ENCODE measurements at regions not wholly inside any gene's neighbourhood (a gene's known extent, or its start where the extent isn't known, plus 50 kb on each side); places are given as distances from the start of the nearest gene placed in this dataset.
"Not testable (repeated sequence)": the region's sequence is repeated elsewhere in the genome, so short reads cannot be mapped to it uniquely, and the experiment has no call there.

DNA sequence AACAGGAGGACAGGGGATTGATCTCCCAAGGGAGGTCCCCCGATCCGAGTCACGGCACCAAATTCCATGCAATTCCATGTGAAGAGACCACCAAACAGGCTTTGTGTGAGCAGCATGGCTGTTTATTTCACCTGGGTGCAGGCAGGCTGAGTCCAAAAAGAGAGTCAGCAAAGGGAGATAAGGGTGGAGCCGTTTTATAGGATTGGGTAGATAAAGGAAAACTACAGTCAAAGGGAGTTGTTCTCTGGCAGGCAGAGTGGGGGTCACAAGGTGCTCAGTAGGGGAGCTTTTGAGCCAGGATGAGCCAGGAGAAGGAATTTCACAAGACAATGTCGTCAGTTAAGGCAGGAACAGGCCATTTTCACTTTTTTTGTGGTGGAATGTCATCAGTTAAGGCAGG lies 752.7 kb downstream of the GALC start:
- DNase-seq (ENCODE audit: low spot score); intact Hi-C loops (cut with DNase I); ATAC-seq: not testable (repeated sequence)

DNA sequence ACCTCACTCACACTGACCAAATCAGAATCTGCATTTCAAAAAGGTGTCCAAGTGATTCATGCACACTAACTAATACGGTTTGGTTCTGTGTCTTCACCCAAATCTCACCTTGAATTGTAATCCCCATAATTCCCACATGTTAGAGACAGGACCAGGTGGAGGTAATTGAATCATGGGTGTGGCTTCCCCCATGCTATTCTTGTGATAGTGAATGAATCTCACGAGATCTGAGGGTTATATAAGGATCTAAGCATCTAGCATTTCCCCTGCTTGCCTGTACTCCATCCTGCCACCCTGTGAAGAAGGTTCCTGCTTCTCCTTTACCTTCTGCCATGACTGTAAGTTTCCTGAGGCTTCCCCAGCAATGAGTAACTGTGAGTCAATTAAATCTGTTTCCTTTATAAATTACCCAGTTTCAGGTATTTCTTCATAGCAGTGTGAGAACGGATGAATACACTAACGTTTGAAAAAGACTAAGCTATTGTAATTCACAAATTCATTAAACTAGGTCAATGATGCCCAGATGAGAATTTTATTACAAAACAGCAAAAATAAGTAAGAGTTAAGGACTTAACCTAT lies 759.1 kb downstream of the GALC start:
- intact Hi-C loops (cut with DNase I) = no loop called here
- DNase-seq (ENCODE audit: low spot score) (no peak), ATAC-seq (no peak)

DNA sequence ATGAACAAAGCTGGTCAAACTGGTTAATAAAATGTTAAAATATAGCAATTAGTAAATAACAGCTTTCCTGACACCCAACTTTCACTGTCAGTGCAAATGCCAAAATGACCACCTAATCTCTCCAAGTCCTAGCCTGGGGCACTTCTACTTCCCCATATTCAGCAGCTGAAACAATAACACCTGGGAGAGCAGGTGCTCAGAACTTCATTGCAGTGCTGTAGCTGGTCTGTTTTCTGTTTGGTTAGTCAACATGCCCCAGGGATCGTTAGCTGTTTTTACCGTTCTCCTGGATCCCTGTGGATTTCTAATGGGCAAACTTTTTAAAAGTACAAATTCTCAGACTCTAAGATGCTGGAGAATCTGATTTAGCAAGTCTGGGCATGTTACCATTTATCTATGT lies 759.7 kb downstream of the GALC start:
- ATAC-seq (no peak), DNase-seq (ENCODE audit: low spot score) (no peak)
- intact Hi-C loops (cut with DNase I) = no loop called here

DNA sequence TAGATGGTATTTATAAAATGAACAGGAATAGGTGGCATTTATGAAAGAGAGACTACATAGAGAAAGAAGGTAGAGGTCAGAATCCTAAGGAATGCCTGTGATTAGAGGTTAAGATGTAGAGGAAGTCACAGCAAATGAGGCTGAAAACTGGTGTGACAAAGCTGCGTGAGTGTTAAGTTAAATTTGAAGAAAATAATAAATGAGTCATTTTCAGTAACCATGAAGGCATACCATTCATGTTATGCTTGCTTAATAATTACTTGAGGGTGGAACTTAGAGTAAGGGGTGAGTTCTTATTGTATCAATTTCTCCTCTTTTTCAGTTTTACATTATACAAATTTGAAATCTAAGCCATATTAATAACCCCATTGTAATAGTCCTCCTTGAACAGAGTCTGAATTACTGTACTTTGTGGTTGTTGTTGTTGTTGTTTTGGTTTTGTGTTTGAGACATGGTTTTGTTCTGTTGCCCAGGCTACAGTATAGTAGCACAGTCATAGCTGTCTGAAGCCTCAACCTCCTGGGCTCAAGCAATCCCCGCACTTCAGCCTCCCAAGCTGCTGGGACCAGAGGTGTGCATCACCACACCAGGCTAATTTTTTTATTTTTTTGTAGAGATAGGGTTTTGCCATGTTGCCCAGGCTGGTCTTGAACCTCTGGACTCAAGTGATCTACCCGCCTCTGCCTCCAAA lies 761.5 kb downstream of the GALC start:
- intact Hi-C loops (cut with DNase I) = no loop called here
- DNase-seq (ENCODE audit: low spot score) (no peak), ATAC-seq (no peak)

DNA sequence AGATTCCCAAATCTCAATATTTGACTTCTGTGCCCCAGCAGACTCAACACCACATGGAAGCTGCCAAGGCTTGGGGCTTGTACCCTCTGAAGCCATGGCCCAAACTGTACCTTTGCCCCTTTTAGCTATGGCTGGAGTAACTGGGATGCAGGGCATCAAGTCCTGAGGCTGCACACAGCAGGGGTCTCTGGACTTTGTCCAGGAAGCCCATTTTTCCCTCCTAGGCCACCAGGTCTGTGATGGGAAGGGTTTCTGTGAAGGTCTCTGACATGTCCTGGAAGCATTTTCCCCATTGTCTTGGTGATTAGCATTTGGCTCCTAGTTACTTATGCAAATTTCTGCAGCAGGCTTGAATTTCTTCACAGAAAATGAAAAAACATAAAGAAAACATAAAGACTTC lies 762.3 kb downstream of the GALC start:
- DNase-seq (ENCODE audit: low spot score) (no peak), ATAC-seq (no peak)
- intact Hi-C loops (cut with DNase I) = no loop called here

DNA sequence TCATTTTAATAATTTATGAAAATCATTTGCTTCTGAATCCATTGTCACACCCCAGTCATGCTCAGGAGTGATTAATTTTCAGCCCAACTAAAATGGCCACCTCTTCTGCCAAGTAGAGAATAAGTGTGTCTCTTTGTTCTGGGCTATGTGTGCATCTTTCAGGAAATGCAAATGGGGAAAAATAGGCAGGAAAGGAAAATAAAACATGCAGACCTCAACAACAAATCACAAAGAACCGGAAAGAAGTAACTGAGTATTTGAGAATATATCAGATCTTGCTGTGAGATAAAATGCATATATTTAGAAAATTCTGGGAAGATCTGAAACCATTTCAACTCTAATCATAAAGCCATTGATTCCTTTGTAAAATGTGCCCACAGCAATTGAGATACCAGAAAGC lies 763.9 kb downstream of the GALC start:
- intact Hi-C loops (cut with DNase I) = no loop called here
- DNase-seq (ENCODE audit: low spot score) (no peak), ATAC-seq (no peak)

DNA sequence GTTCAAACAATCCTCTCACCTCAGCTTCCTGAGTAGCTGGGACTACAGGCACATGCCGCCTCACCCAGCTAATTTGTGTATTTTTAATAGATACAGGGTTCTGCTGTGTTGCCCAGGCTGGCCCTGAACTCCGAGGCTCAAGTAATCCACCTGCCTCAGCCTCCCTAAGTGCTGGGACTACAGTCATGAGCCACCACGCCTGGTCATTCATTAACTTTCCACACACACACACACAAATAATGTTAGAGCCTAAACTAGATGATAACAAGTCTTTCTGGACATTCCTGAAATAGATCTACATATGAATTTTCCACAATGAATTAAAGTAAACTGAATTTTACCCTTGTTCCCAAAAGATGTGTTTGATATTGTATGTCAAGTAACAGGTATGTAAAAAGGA lies 776.0 kb downstream of the GALC start:
- intact Hi-C loops (cut with DNase I) = no loop called here
- ATAC-seq = no peak
- DNase-seq (ENCODE audit: low spot score) = no peak

DNA sequence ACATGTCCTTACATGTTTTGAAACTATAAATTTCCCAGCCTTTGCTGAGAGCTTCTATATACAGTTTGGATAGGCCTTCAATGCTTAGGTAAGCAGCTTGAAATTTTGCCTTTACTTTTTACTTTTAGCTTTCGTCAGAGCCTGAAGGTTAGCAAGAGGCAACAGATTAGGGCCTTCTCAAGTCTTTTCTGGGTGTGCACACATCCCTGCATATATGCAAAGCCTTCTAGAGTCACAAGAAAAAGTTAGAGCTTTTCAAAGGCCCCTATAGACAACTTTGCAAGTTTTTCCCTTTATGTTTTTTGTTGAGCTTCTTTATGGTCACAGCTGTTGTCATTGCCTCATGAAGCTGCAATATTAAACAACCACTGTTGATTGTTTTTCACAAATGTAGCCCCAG lies 778.4 kb downstream of the GALC start:
- intact Hi-C loops (cut with DNase I) = no loop called here
- no peak for DNase-seq (ENCODE audit: low spot score)
- ATAC-seq = no peak

DNA sequence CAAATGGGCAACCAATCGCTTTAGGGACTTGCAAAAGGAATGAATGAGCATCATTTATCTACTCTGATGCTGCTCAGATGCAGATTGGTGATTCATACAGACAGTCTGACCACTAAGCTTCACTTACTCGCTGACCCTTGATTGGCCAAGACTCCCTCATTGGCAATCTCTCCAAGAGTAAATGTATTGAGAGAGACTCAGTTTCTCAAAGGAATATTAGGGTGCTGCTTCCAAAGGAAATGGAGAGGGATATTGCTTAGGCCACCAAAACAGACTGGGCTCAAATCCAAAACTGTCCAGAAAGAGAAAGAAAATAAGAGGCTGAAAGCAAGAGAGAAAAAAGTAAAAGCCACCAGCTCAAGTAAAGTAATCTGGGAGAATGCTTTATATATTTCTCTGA lies 785.2 kb downstream of the GALC start:
- ATAC-seq = no peak
- no peak for DNase-seq (ENCODE audit: low spot score)
- intact Hi-C loops (cut with DNase I) = no loop called here

DNA sequence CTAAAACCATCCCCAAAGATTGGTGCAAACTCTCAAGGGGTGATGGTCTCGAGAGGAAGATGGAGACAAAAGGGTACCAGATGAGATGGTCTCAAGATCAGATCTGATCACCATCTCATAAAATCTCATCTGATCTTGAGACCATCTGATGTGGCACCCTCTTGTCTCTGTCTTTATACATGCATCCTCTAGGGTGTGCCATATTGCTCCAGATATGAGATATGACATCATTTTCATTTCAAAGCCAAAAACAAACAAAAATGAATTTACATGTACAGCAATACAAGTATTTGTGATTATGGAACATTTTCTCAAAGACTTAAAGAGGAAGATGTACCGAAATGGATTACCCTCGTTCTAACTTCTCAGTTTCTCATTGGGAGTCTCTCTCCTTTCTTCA lies 787.2 kb downstream of the GALC start:
- no peak for ATAC-seq
- DNase-seq (ENCODE audit: low spot score) = no peak
- intact Hi-C loops (cut with DNase I) = no loop called here

DNA sequence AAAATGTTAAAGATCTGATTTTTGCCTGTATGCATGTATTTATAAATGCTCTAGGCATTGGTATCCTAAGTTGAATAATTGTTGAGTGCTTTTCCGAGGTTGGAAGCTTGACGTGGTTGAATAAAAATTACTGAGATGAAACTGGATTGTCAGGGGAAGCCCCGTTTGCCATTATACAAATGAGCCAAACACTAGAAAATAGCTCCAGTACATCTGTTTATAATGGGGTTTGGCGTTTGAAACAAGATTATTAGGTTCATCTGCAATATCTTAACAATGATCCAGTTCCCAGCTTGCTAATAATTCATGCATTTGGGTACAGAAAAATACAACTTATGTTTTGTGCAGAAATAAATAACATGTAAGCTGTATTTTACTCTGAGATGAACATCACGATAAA lies 789.6 kb downstream of the GALC start:
- intact Hi-C loops (cut with DNase I) = no loop called here
- no peak for ATAC-seq
- no peak for DNase-seq (ENCODE audit: low spot score)

DNA sequence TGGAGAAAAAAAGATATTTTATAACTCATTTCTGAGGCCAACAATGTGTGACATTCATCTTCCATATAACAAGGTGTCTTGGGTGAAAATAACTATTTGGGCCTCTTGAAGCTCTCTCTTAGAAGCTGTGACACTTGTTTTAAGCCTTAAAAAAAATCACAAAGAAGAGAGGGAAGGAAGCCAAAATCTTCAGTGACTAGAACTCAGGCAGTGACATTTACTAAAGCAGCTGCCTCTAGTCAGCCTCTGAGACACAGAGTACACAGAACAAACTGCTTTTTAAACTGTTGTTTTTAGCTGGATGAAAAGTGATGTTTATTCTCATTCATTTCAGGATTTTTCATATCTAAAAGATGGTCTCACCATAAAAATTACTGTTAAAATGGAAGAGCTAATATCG lies 793.6 kb downstream of the GALC start:
- no peak for DNase-seq (ENCODE audit: low spot score)
- ATAC-seq = no peak
- intact Hi-C loops (cut with DNase I) = no loop called here

DNA sequence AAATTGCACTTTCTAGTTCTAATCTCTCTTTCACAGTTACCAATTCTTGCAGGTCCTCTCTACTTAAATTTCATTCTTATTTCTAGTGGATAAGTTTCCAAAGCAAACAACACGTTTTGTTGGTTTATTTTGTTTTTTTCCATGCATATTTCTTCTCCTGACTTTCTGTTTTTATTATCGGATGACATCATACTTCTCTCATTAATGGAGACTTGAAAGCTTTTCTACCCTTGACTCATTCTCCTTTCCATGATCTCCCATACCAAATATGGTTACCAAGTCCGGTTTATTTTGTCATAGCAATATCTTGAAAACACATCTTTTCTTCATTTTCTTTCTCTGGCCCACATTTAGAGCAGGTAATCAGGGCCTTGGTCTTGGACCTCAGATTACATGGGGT lies 796.5 kb downstream of the GALC start:
- DNase-seq (ENCODE audit: low spot score) (no peak), ATAC-seq (no peak)
- intact Hi-C loops (cut with DNase I) = no loop called here

DNA sequence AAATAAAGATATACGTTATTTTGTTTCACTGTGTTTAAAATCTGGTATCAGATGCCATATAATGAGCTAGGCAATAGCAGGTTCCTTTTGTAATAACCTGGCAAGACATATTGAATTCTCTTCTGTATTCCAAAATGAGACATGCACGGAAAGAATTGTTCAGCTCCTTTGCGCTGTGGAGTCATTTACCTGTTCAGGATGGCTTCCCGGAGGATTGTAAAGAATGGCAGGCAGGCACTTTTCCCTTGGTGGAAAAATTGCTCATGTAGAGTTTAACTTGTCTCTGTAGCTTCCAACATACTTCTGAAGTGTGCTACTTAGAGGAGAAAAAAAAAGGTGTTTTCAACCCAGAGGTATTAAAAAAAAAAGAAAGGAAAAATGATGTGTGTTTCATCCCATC lies 805.2 kb downstream of the GALC start:
- intact Hi-C loops (cut with DNase I) = no loop called here
- ATAC-seq (no peak), DNase-seq (ENCODE audit: low spot score) (no peak)

DNA sequence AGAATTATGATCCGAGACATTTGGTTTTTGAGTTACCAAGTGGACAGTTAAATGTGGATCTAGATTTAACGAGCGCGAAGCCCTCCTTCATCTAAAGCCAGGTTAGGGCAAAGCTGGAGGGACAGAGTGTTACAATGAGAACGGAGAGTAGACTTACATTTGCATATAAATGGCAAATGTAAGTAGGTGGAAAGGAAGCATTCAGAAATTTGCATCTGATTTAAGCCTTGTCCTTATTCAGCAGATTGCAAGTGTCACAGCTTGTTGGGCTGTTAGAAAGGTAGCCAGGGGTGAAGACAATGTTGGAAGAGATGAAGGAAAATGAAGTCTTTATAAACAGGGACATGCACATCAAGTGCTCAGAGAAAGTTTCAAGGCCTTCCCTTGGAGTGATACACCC lies 806.2 kb downstream of the GALC start:
- intact Hi-C loops (cut with DNase I) = no loop called here
- DNase-seq (ENCODE audit: low spot score) = no peak
- ATAC-seq = no peak

DNA sequence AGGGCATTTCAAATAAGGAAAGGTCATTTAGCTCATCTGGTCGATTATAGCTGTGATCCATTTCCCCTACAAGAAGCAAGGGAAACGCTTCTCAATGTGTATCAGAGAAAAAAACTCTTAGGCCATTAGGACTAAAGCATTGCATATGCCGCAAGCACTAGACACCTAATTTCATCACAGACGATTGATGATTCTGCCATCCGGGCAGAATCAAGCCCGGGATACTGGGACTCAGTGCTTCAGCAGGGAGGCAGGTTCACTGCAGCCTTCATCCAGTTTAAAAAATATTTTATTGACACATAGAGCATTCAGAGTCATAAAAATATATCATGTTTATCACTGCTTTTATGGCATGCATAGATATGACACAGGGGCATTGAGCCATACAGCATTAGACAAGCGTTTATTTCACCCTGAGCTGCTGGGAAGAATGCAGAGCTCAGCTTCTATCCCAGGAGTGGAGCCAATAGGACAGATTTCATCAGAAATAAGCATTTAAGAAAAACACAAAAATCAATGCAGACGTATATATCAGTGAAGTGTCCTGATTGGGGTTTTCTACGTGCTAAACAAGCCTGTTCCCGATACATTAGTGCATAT lies 806.9 kb downstream of the GALC start:
- intact Hi-C loops (cut with DNase I) = no loop called here
- no peak for DNase-seq (ENCODE audit: low spot score)
- ATAC-seq = no peak

DNA sequence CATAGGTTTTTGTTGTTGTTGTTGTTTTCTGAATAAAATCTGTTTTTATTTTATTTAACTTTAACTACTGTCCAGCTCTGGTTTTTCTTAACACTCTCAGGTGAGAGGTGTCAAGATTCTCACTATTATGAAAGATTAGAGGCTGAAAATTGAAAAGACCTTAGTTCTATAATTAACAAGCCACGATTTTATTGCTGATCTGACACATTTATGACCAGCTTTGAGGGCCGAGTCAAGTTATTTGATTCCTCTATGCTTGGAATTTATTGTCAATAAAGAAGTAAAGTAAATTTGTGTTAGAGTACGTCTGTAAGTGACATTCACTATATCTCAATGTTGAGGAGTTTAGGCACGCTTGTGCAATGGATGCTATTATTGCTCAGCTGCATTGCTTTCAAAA lies 808.8 kb downstream of the GALC start:
- DNase-seq (ENCODE audit: low spot score) (no peak), ATAC-seq (no peak)
- intact Hi-C loops (cut with DNase I) = no loop called here

DNA sequence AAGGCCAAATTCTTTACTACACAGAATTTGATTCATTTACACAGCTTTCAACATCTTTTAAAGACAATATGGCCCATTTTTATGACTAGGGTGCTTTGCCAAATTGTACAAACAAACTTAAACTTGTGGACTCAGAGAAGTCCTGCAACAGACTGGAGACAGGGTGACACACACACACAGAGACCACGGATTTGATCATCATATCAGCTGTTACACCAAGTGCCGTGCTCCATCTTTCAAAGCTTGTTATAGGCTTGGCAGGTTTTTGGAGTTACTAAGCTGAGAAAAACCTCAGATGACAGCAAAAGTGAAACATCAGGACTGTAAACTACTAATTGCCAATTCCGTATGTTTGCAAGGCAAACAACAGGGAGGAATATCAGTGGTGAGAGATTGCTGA lies 811.7 kb downstream of the GALC start:
- intact Hi-C loops (cut with DNase I) = no loop called here
- no peak for ATAC-seq
- DNase-seq (ENCODE audit: low spot score) = no peak

DNA sequence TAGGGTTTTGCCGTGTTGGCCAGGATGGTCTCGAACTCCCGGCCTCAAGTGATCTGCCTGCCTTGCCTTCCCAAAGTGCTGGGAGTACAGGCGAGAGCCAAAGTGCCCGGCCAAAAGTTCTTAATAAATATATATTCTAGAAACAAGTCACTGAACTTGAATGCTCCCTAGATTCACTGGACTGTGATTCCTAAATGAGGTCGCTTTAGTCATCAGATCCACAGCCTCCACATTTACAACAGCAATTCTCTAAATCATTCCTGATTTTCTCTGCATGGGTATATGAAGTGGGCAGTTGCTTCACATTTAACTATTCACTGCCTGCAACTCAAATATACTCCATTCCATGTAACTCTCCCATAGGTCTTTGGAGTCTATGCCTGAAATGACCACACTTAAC lies 813.0 kb downstream of the GALC start:
- intact Hi-C loops (cut with DNase I) = no loop called here
- no peak for DNase-seq (ENCODE audit: low spot score)
- ATAC-seq = no peak

DNA sequence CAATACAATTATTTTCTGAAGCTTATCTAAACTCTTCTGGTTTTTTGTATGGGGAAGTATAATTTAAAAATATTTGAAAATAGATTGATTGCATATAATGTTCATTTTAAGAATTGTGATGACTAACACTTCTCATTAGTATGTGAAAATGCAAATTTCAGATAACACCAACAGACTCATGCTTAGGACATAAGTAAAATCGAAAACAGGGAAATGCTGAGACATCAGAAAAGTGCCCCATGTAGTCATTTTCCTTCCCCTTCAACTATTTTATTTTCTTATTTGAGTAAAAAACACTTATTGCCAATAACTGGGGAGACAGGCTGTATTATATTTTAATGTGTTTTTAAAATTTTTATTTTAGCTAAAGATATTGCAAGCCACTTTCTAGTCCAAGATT lies 814.7 kb downstream of the GALC start:
- intact Hi-C loops (cut with DNase I) = no loop called here
- DNase-seq (ENCODE audit: low spot score) = no peak
- ATAC-seq = no peak

DNA sequence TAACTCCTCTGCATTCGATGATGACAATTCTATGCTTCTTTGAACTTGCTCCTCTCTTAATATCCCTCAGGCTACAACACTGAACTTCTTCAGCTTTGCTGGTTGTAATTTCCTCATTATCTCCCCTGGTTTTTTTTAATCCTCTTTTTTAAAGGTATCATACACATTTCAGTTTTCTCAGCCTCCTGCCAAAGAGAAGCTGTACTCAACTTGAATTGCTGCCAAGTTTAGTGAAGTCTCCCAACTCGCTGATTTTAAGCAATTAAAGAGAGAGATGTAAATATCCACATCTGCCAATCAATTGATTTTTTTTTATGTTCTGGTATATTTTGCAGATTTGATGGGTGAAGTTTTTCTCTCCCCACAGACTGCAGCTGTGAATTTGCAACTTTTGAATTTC lies 817.8 kb downstream of the GALC start:
- intact Hi-C loops (cut with DNase I) = no loop called here
- DNase-seq (ENCODE audit: low spot score) (no peak), ATAC-seq (no peak)

Measured in sciatic nerve (tissue), 2 donors.